ENCODE measurements at regions not wholly inside any gene's neighbourhood (a gene's known extent, or its start where the extent isn't known, plus 50 kb on each side); places are given as distances from the start of the nearest gene placed in this dataset.
"Not testable (repeated sequence)": the region's sequence is repeated elsewhere in the genome, so short reads cannot be mapped to it uniquely, and the experiment has no call there.

DNA sequence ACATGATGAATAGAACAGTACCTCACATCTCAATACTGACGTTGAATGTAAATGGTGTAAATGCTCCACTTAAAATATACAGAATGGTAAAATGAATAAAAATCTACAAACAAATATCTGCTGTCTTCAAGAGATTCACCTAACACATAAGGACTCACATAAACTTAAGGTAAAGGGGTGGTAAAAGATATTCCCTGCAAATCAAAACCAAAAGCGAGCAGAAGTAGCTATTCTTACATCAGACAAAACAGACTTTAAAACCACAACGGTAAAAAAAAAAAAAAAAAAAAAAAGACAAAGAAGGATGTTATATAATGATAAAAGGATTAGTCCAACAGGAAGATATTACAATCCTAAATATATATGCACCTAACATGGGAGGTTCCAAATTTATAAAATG is 214.0 kb upstream of the MAST4 start:
- 92% methylated on average over 3 of the region's 3 CpGs for WGBS
- TF ChIP-seq POLR2A (IDR thresholded peaks at IDR 0.05) (no peak), EP300 (IDR thresholded peaks at IDR 0.05) (no peak), POLR2AphosphoS5 (IDR thresholded peaks at IDR 0.05) (no peak)
- TF ChIP-seq, protein P1, sequence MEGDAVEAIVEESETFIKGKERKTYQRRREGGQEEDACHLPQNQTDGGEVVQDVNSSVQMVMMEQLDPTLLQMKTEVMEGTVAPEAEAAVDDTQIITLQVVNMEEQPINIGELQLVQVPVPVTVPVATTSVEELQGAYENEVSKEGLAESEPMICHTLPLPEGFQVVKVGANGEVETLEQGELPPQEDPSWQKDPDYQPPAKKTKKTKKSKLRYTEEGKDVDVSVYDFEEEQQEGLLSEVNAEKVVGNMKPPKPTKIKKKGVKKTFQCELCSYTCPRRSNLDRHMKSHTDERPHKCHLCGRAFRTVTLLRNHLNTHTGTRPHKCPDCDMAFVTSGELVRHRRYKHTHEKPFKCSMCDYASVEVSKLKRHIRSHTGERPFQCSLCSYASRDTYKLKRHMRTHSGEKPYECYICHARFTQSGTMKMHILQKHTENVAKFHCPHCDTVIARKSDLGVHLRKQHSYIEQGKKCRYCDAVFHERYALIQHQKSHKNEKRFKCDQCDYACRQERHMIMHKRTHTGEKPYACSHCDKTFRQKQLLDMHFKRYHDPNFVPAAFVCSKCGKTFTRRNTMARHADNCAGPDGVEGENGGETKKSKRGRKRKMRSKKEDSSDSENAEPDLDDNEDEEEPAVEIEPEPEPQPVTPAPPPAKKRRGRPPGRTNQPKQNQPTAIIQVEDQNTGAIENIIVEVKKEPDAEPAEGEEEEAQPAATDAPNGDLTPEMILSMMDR (IDR thresholded peaks at IDR 0.05) = no peak
- H3K36me3 ChIP-seq = no peaks in the 10 kb centered on the region
- H3K27ac ChIP-seq = no peak overlapping the region
- no peak for DNase-seq (ENCODE audit: low spot score in 2 of 2)
- H3K4me1 ChIP-seq = peaks cover 2% of the 10 kb centered on the region
- H3K4me3 ChIP-seq = no peak overlapping the region
- H3K27me3 ChIP-seq = no peaks in the 10 kb centered on the region
- peaks cover 4% of the 10 kb centered on the region for H3K9me3 ChIP-seq

DNA sequence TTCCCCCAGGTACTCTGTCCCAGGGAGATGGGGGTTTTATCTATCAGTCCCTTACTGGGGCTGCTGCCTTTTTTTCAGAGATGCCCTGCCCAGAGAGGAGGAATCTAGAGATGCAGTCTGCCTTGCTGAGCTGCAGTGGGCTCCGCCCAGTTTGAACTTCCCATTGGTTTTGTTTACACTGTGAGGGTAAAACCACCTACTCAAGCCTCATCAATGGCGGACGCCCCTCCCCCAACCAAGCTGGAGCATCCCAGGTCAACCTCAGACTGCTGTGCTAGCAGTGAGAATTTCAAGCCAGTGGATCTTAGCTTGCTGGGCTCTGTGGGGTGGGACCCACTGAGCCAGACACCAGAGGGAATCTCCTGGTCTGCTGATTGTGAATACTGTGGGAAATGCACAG is 191.0 kb upstream of the MAST4 start:
- H3K4me3 ChIP-seq; H3K9me3 ChIP-seq; H3K4me1 ChIP-seq; H3K27me3 ChIP-seq; DNase-seq (ENCODE audit: low spot score in 2 of 2); H3K36me3 ChIP-seq; H3K27ac ChIP-seq: not testable (repeated sequence)
- no CpG with 5 or more reads among the region's 3 CpGs for WGBS

DNA sequence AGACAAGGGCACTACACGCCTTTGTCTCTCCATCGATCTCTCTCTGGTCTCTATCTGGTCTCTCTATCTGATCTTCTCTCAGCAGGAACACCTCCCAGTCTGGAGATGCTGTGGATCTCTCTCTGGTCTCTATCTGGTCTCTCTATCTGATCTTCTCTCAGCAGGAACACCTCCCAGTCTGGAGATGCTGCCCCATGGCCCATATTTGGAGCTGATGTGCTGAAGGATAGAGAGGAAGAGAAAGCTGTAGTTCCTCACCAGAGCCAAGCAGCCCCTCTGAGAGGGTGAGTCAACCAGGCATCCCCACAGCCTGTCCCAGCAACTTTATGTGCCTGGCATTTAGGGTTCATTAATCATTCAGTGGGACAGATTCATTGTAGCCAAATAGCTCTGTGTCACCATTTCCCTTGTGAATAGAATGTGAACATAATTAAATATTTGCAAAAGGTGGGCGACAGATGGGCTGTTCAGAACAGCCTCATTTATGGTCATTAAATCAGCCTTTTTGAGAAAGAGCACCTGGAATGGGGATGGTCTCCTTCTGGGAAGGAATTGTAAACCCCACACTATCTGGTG is 189.3 kb upstream of the MAST4 start:
- Histone ChIP-seq H3K9me3 (no peaks in the 10 kb centered on the region), H3K4me3 (no peak overlapping the region), H3K27ac (no peak overlapping the region), H3K4me1 (no peaks in the 10 kb centered on the region), H3K36me3 (no peaks in the 10 kb centered on the region), H3K27me3 (no peaks in the 10 kb centered on the region)
- no peak for DNase-seq (ENCODE audit: low spot score in 2 of 2)
- TF ChIP-seq POLR2AphosphoS5 (IDR thresholded peaks at IDR 0.05) = no peak
- no peak for TF ChIP-seq EP300 (IDR thresholded peaks at IDR 0.05)
- TF ChIP-seq, protein P1 (IDR thresholded peaks at IDR 0.05) = no peak
- no peak for TF ChIP-seq POLR2A (IDR thresholded peaks at IDR 0.05)
- WGBS = 79% methylated on average over 3 of the region's 3 CpGs

DNA sequence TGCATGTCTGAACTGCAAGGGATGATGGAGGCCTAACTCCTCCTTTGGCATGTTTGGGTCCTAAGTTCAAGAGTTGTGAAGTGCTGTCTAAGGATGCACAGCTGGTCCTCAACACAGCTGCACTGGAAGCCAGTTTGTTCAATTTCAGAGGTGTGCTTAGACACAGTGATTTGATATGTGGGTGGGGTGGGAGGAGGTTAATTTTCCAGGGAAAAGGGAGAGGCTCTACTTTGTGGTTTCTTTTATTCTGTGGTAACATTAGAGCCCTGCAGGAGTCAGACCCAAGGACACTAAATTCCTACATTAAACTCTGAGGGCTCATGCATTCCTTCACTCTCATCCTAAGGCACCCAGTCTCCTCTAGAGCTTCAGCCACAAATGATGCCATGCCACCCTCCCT is 188.4 kb upstream of the MAST4 start:
- TF ChIP-seq POLR2AphosphoS5 (IDR thresholded peaks at IDR 0.05) (no peak), POLR2A (IDR thresholded peaks at IDR 0.05) (no peak), EP300 (IDR thresholded peaks at IDR 0.05) (no peak)
- TF ChIP-seq, protein P1 (IDR thresholded peaks at IDR 0.05) = no peak
- Histone ChIP-seq H3K36me3 (no peaks in the 10 kb centered on the region), H3K4me1 (no peaks in the 10 kb centered on the region), H3K4me3 (no peak overlapping the region), H3K27me3 (no peaks in the 10 kb centered on the region), H3K9me3 (no peaks in the 10 kb centered on the region), H3K27ac (no peak overlapping the region)
- no peak for DNase-seq (ENCODE audit: low spot score in 2 of 2)

DNA sequence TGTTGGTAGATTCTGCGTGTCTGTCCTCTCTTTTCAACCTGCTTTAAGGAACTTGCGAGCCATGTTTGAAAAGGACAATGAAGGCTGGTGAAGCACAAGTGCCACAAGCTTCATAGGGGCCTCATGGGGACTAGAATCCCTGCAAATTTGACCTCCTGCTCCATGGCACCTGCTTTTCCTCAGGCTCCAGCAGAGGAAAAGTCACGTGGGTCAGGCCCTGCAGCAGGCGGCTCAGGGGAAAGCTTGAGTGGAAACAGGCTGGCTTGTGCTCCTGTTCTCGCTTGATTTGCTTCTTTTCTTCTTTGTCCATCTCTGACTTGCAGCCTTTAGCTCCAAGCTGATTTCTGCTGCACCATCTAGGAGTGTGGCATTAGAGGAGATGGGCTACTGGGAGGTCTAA is 187.6 kb upstream of the MAST4 start:
- H3K27me3 ChIP-seq = no peaks in the 10 kb centered on the region
- no peak for DNase-seq (ENCODE audit: low spot score in 2 of 2)
- no peaks in the 10 kb centered on the region for H3K9me3 ChIP-seq
- H3K27ac ChIP-seq = no peak overlapping the region
- TF ChIP-seq POLR2A (IDR thresholded peaks at IDR 0.05) (no peak), POLR2AphosphoS5 (IDR thresholded peaks at IDR 0.05) (no peak), EP300 (IDR thresholded peaks at IDR 0.05) (no peak)
- TF ChIP-seq, protein P1 (IDR thresholded peaks at IDR 0.05) = no peak
- WGBS = 75% methylated on average over 5 of the region's 5 CpGs
- no peaks in the 10 kb centered on the region for H3K4me1 ChIP-seq
- no peak overlapping the region for H3K4me3 ChIP-seq
- no peaks in the 10 kb centered on the region for H3K36me3 ChIP-seq

DNA sequence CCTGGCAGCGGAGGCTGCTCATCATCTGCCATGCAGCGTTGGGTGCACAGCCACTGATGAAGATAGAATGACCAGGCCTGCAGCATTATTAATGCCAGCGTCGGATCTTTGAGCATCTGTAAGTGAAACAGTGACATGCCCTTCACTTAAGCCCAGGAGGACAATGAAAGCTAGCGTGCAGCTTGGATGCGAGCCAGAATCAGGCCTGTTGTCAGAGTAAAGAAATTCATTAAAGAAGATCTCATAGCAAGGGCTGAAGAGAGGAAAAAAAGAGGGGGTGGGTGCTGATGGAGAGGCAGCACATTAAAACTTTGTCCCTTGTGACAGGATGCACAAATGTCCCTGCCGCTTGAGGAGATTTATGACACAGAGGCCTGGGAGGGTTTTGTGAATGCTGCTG is 186.1 kb upstream of the MAST4 start:
- no peak overlapping the region for H3K27ac ChIP-seq
- no peaks in the 10 kb centered on the region for H3K4me1 ChIP-seq
- TF ChIP-seq, protein P1 (IDR thresholded peaks at IDR 0.05) = no peak
- TF ChIP-seq POLR2AphosphoS5 (IDR thresholded peaks at IDR 0.05) (no peak), EP300 (IDR thresholded peaks at IDR 0.05) (no peak), POLR2A (IDR thresholded peaks at IDR 0.05) (no peak)
- WGBS = 61% methylated on average over 7 of the region's 7 CpGs
- H3K4me3 ChIP-seq = no peak overlapping the region
- DNase-seq (ENCODE audit: low spot score in 2 of 2) = no peak
- H3K27me3 ChIP-seq = no peaks in the 10 kb centered on the region
- H3K9me3 ChIP-seq = no peaks in the 10 kb centered on the region
- no peaks in the 10 kb centered on the region for H3K36me3 ChIP-seq

Data from suprapubic skin (tissue), 4 donors.